Endothelial cell of umbilical vein (primary cell): ENCODE measurements at regions not wholly inside any gene's neighbourhood (a gene's known extent, or its start where the extent isn't known, plus 50 kb on each side); places are given as distances from the start of the nearest gene placed in this dataset.

Source experiments
- BruUV-seq: library from RNA; stranded (reverse); fragments of 400-500 nt; replicated peaks from 2 replicates; lab custom pipeline; 2021; lab: Mats Ljungman, UMichigan
- CTCF ChIA-PET: fragments of 300-600, 350-600 bp; sonication (Branson Sonifier 250); formaldehyde crosslinking; loops from one replicate; lab custom pipeline; 2021; ENCODE audit warnings: antibody characterized with exemption, inconsistent platforms; lab: Charles Lee
- POLR2A ChIA-PET: fragments of 300-600, 350-600 bp; sonication (Branson Sonifier 250); formaldehyde crosslinking; loops from one replicate; lab custom pipeline; 2021; ENCODE audit warnings: antibody characterized with exemption, inconsistent platforms; lab: Charles Lee
- DNase-seq: peaks from one replicate; pipeline ENCODE4 v3.0.0-alpha.2; 2011; ENCODE audit warnings: low read depth, low spot score
- FAIRE-seq: peaks from 2 replicates; lab custom pipeline; 2011; peaks lifted over from hg19 to GRCh38; lab: Jason Lieb, UNC
- H2AFZ ChIP-seq: 2 replicates; pipeline ENCODE4 v1.6.0; 2012; ENCODE audit warnings: low read depth, low read length, control low read depth, inconsistent platforms
- H3K27ac ChIP-seq: 2 replicates; pipeline ENCODE4 v1.5.1; 2011; ENCODE audit warnings: low read depth, mild to moderate bottlenecking, control low read depth, low read length, moderate library complexity; ENCODE audit not compliant: insufficient read depth
- H3K27me3 ChIP-seq, 2 experiments: 2 replicates each; pipeline versions ENCODE4 v1.6.0 to v1.6.1; 2011; ENCODE audit warnings: low read length in 2 of 2, mixed read lengths in 1 of 2; ENCODE audit not compliant: control insufficient read depth in 2 of 2, insufficient read depth in 2 of 2
- H3K36me3 ChIP-seq, 2 experiments: 2 replicates in 1 of 2; 3 replicates in 1 of 2; pipeline ENCODE4 v1.5.1; 2011; ENCODE audit warnings: low read length in 2 of 2, mild to moderate bottlenecking in 1 of 2, moderate library complexity in 1 of 2; ENCODE audit not compliant: control insufficient read depth in 2 of 2, insufficient read depth in 2 of 2; ENCODE audit errors: extremely low read depth in 1 of 2
- H3K4me1 ChIP-seq: 3 replicates; pipeline ENCODE4 v1.5.1; 2011; ENCODE audit warnings: mild to moderate bottlenecking, low read length; ENCODE audit not compliant: control insufficient read depth, insufficient read depth; ENCODE audit errors: extremely low read depth
- H3K4me2 ChIP-seq: 2 replicates; pipeline ENCODE4 v1.6.1; 2011; ENCODE audit warnings: low read length, control low read depth, mixed read lengths; ENCODE audit not compliant: insufficient read depth
- H3K4me3 ChIP-seq, 3 experiments: fragments of 200-600 bp in 1 of 3; sonication (generic), shearing (Covaris generic) in 1 of 3; replicated peaks in 1 of 3; 2 replicates each; pipeline ENCODE4 v1.5.1; 2011 to 2016; ENCODE audit warnings: control low read depth in 3 of 3, low read length in 3 of 3, mild to moderate bottlenecking in 2 of 3, inconsistent platforms in 1 of 3, low read depth in 1 of 3, moderate library complexity in 1 of 3; ENCODE audit not compliant: insufficient read depth in 1 of 3
- H3K79me2 ChIP-seq: 2 replicates; pipeline ENCODE4 v1.6.0; 2012; ENCODE audit warnings: low read length, inconsistent platforms; ENCODE audit not compliant: control insufficient read depth, insufficient read depth
- H3K9ac ChIP-seq: replicated peaks from 2 replicates; pipeline ENCODE3; 2011; ENCODE audit warnings: low read length, control low read depth; ENCODE audit not compliant: insufficient read depth; ENCODE audit errors: extremely low read depth
- H3K9me1 ChIP-seq: replicated peaks from 3 replicates; pipeline ENCODE4 v1.6.0; 2011; ENCODE audit warnings: mild to moderate bottlenecking, low read length; ENCODE audit not compliant: control insufficient read depth, insufficient read depth; ENCODE audit errors: extremely low read depth
- H3K9me3 ChIP-seq: replicated peaks from 2 replicates; pipeline ENCODE4 v1.5.1; 2012; ENCODE audit warnings: low read length, inconsistent platforms; ENCODE audit not compliant: control insufficient read depth, insufficient read depth
- H4K20me1 ChIP-seq: replicated peaks from 2 replicates; pipeline ENCODE3; 2011; ENCODE audit warnings: mild to moderate bottlenecking, low read length; ENCODE audit not compliant: control insufficient read depth, insufficient read depth; ENCODE audit errors: extremely low read depth
- EZH2 ChIP-seq: IDR thresholded peaks from 2 replicates; pipeline ENCODE4 v1.6.1; 2012; ENCODE audit warnings: borderline replicate concordance, low read depth, mild to moderate bottlenecking, moderate library complexity, low read length, inconsistent platforms; ENCODE audit not compliant: severe bottlenecking
- FOS ChIP-seq: IDR thresholded peaks from 2 replicates; pipeline ENCODE4 v1.6.1; 2011; ENCODE audit warnings: mild to moderate bottlenecking, low read length, moderate library complexity, borderline replicate concordance; ENCODE audit not compliant: insufficient read depth
- GATA2 ChIP-seq: IDR thresholded peaks from 2 replicates; pipeline ENCODE4 v1.7.0; 2011; ENCODE audit warnings: low read depth, mild to moderate bottlenecking, moderate library complexity, mixed read lengths, low read length; ENCODE audit not compliant: insufficient read length, insufficient read depth
- JUN ChIP-seq: IDR thresholded peaks from 2 replicates; pipeline ENCODE4 v1.6.1; 2011; ENCODE audit warnings: borderline replicate concordance, low read depth; ENCODE audit not compliant: insufficient read length, insufficient read depth
- MAX ChIP-seq: IDR thresholded peaks from 2 replicates; pipeline ENCODE4 v1.6.1; 2011; ENCODE audit not compliant: insufficient read depth, insufficient read length
- MYC ChIP-seq: IDR thresholded peaks from one replicate; pipeline ENCODE4 v1.6.1; 2011; ENCODE audit warnings: mild to moderate bottlenecking, low read depth, low read length
- POLR2A ChIP-seq: IDR thresholded peaks from 2 replicates; pipeline ENCODE4 v1.6.1; 2012; ENCODE audit warnings: low read depth, mild to moderate bottlenecking, control low read depth, low read length
- POLR2AphosphoS5 ChIP-seq: IDR thresholded peaks from 2 replicates; pipeline ENCODE4 v1.6.1; 2012; ENCODE audit warnings: low read depth, mild to moderate bottlenecking, control low read depth, low read length, moderate library complexity; ENCODE audit not compliant: insufficient read depth
- dilution Hi-C: fragments of 300-500 bp; cut with MboI; formaldehyde crosslinking; loops from one replicate; pipeline ENCODE4 v1.15.0; 2019; ENCODE audit warnings: low sequenced_read_pairs; ENCODE audit not compliant: extremely low pct_ligation_motif_present
- intact Hi-C: fragments of 100-400 bp; cut with micrococcal nuclease; formaldehyde crosslinking; loops from one replicate; pipeline ENCODE4 v1.10.0; 2022
- TF ChIP-seq, protein P1 (sequence below), 2 donors: IDR thresholded peaks; 1 replicate in 1 of 2; 2 replicates in 1 of 2; pipeline ENCODE4 v1.5.1; 2011; ENCODE audit warnings: low read length in 2 of 2, mild to moderate bottlenecking in 2 of 2, moderate library complexity in 2 of 2, control low read depth in 1 of 2, inconsistent platforms in 1 of 2, low read depth in 1 of 2; ENCODE audit not compliant: insufficient read depth in 1 of 2; ENCODE audit errors: extremely low read depth in 1 of 2

GRCh38 chr6:164807125-164807524, 502.3 kb downstream of the C6orf118 start:
- POLR2A ChIA-PET: no interaction called here
- dilution Hi-C loops: no loop called here
- intact Hi-C loops: no loop called here
- peaks cover 3% of the 10 kb centered on the region for H3K9me3 ChIP-seq
- H3K27me3 ChIP-seq: no peaks in the 10 kb centered on the region
- no peaks in the 10 kb centered on the region for H4K20me1 ChIP-seq
- no peaks in the 10 kb centered on the region for H3K36me3 ChIP-seq
- DNase-seq (no peak), FAIRE-seq (no peak)
- H3K27ac ChIP-seq: no peak overlapping the region
- no TSS peak for BruUV-seq
- TF ChIP-seq GATA2 (no peak), FOS (no peak), POLR2AphosphoS5 (no peak), JUN (no peak), EZH2 (no peak), MYC (no peak), MAX (no peak), POLR2A (no peak)
- TF ChIP-seq, protein P1, sequence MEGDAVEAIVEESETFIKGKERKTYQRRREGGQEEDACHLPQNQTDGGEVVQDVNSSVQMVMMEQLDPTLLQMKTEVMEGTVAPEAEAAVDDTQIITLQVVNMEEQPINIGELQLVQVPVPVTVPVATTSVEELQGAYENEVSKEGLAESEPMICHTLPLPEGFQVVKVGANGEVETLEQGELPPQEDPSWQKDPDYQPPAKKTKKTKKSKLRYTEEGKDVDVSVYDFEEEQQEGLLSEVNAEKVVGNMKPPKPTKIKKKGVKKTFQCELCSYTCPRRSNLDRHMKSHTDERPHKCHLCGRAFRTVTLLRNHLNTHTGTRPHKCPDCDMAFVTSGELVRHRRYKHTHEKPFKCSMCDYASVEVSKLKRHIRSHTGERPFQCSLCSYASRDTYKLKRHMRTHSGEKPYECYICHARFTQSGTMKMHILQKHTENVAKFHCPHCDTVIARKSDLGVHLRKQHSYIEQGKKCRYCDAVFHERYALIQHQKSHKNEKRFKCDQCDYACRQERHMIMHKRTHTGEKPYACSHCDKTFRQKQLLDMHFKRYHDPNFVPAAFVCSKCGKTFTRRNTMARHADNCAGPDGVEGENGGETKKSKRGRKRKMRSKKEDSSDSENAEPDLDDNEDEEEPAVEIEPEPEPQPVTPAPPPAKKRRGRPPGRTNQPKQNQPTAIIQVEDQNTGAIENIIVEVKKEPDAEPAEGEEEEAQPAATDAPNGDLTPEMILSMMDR (IDR thresholded peaks at IDR 0.05; ENCODE audit: extremely low read depth in 1 of 2, insufficient read depth in 1 of 2, low read depth in 1 of 2, low read length in 2 of 2): no peak
- H3K9me1 ChIP-seq: no peaks in the 10 kb centered on the region
- no peaks in the 10 kb centered on the region for H3K4me1 ChIP-seq
- no peaks in the 10 kb centered on the region for H3K79me2 ChIP-seq
- no peak overlapping the region for H3K4me3 ChIP-seq
- CTCF ChIA-PET: no interaction called here
- no peak overlapping the region for H3K9ac ChIP-seq
- no peak overlapping the region for H3K4me2 ChIP-seq
- H2AFZ ChIP-seq: no peak overlapping the region
